ENCODE measurements at regions not wholly inside any gene's neighbourhood (a gene's known extent, or its start where the extent isn't known, plus 50 kb on each side); places are given as distances from the start of the nearest gene placed in this dataset.

- H3K4me3 ChIP-seq: no peak overlapping the region
- no peak overlapping the region for H3K27ac ChIP-seq
- H3K27me3 ChIP-seq (replicated peaks in 1 of 7): peaks cover 0 to 55% (median 6%) of the 10 kb centered on the region in 7 donors
- intact Hi-C loops (cut with DNase I; ENCODE audit: low total_unique reads): no loop called here
- no peaks in the 10 kb centered on the region for H3K36me3 ChIP-seq
- H3K9me3 ChIP-seq: peaks cover 0 to 24% (median 18%) of the 10 kb centered on the region in 8 donors
- WGBS, 5 donors: 74 to 85% (median 78%) methylated on average over 5 of the region's 5 CpGs
- TF ChIP-seq POLR2AphosphoS5 (IDR thresholded peaks at IDR 0.05) (no peak), POLR2A (IDR thresholded peaks at IDR 0.05) (no peak), CTCF (IDR thresholded peaks at IDR 0.05 in 8 of 11, conservative IDR thresholded peaks at IDR 0.05 in 3 of 11) (no peak)
- no peak for DNase-seq
- no peaks in the 10 kb centered on the region for H3K4me1 ChIP-seq
Observed at GRCh38 chr17:5815396-5815795, 231.1 kb upstream of the NLRP1 start.

- Histone ChIP-seq H3K36me3 (no peaks in the 10 kb centered on the region), H3K4me1 (no peaks in the 10 kb centered on the region), H3K27ac (no peak overlapping the region), H3K9me3 (peaks cover 0 to 12% (median 6%) of the 10 kb centered on the region in 8 donors), H3K4me3 (no peak overlapping the region), H3K27me3 (replicated peaks in 1 of 7) (peaks cover 0 to 60% (median 6%) of the 10 kb centered on the region in 7 donors)
- no peak for DNase-seq
- WGBS, 5 donors: 40 to 54% (median 48%) methylated on average over 6 to 8 of the region's 8 CpGs
- intact Hi-C loops (cut with DNase I; ENCODE audit: low total_unique reads): no loop called here
- TF ChIP-seq POLR2A (IDR thresholded peaks at IDR 0.05) (no peak), CTCF (IDR thresholded peaks at IDR 0.05 in 8 of 11, conservative IDR thresholded peaks at IDR 0.05 in 3 of 11) (no peak), POLR2AphosphoS5 (IDR thresholded peaks at IDR 0.05) (no peak)
Observed at GRCh38 chr17:5816491-5817070, 232.3 kb upstream of the NLRP1 start.

DNA sequence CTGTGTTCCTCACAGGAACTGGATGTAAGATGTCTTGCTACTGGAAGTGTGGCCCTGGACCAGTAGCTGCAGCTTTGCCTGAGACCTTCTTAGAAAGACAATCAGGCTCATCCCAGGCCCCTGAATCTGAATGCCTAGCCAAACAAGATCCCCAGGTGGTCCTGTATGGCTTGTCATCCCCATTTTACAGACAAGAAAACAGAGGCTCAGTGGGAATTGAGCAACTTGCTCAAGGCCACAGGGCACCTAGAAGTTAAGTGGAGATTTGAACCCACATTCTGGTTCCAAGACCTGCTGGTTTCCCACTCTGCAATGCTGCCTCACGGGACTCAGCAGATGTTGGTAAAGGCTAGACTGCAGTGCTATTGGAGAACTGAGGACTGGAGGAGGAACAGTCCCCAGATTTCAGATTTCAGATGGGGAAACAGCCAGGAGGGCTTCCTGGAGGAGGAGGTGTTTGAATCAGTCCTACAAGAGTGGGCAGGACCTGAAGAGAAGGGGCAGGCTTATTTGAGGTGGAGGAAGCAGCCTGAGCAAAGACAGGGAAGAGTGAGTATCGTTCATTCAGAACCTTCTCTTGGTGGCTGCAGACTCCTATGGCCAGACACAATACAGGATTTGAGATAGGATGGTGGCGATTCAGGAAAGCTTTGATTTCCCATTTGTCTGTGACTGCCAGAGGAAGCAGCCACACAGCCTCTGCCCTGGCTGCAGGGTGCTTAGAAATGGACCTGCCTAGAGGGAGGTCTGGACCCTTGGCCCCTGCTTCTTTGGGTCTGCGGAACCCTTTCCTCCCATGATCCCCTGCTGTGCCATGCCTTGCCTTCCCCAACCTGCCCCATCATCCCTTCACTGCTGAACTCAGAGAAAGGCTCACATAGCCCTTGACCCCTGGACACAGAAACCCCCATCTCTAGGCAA is 233.4 kb upstream of the NLRP1 start:
- Histone ChIP-seq H3K27ac (no peak overlapping the region), H3K27me3 (replicated peaks in 1 of 7) (peaks cover 0 to 55% (median 6%) of the 10 kb centered on the region in 7 donors), H3K9me3 (peaks cover 0 to 2% (median 0%) of the 10 kb centered on the region in 8 donors), H3K4me1 (no peaks in the 10 kb centered on the region), H3K36me3 (no peaks in the 10 kb centered on the region), H3K4me3 (no peak overlapping the region)
- no peak for DNase-seq
- 76 to 86% (median 82%) methylated on average over 4 of the region's 4 CpGs for WGBS, 5 donors
- intact Hi-C loops (cut with DNase I; ENCODE audit: low total_unique reads): no loop called here
- TF ChIP-seq POLR2A (IDR thresholded peaks at IDR 0.05): no peak
- no peak for TF ChIP-seq POLR2AphosphoS5 (IDR thresholded peaks at IDR 0.05)
- TF ChIP-seq CTCF (IDR thresholded peaks at IDR 0.05 in 8 of 11, conservative IDR thresholded peaks at IDR 0.05 in 3 of 11): no peak

GRCh38 chr17:5819396-5819795 is 235.1 kb upstream of the NLRP1 start:
- 63 to 92% (median 86%) methylated on average over 2 of the region's 2 CpGs for WGBS, 5 donors
- Histone ChIP-seq H3K27ac (no peak overlapping the region), H3K27me3 (replicated peaks in 1 of 7) (peaks cover 0 to 67% (median 6%) of the 10 kb centered on the region in 7 donors), H3K4me3 (no peak overlapping the region), H3K4me1 (no peaks in the 10 kb centered on the region), H3K9me3 (no peaks in the 10 kb centered on the region), H3K36me3 (no peaks in the 10 kb centered on the region)
- no peak for DNase-seq
- TF ChIP-seq POLR2A (IDR thresholded peaks at IDR 0.05): no peak
- TF ChIP-seq CTCF (IDR thresholded peaks at IDR 0.05 in 8 of 11, conservative IDR thresholded peaks at IDR 0.05 in 3 of 11): no peak
- TF ChIP-seq POLR2AphosphoS5 (IDR thresholded peaks at IDR 0.05): no peak
- intact Hi-C loops (cut with DNase I; ENCODE audit: low total_unique reads): no loop called here

All from spleen (tissue), 11 donors.